HL-60 (cell line): ENCODE measurements at regions not wholly inside any gene's neighbourhood (a gene's known extent, or its start where the extent isn't known, plus 50 kb on each side); places are given as distances from the start of the nearest gene placed in this dataset.

Source experiments
- DNase-seq, 2 experiments: peaks; one replicate each; pipeline ENCODE4 v3.0.0-alpha.2; 2010 to 2020; ENCODE audit warnings: low read depth in 1 of 2, low spot score in 1 of 2
- H3K27ac ChIP-seq: fragments of 250-450 bp; sonication (Bioruptor Pico); replicated peaks from 2 replicates; pipeline ENCODE4 v1.5.1; 2020; ENCODE audit warnings: mild to moderate bottlenecking, moderate library complexity
- H3K27me3 ChIP-seq: fragments of 250-450 bp; sonication (Bioruptor Pico); 2 replicates; pipeline ENCODE4 v1.5.1; 2021; ENCODE audit warnings: mild to moderate bottlenecking, moderate library complexity; ENCODE audit not compliant: insufficient read depth, poor library complexity, severe bottlenecking
- H3K4me3 ChIP-seq: replicated peaks from 2 replicates; pipeline ENCODE4 v1.5.1; 2011; ENCODE audit warnings: mild to moderate bottlenecking, control low read depth, low read length; ENCODE audit not compliant: insufficient read depth
- GABPA ChIP-seq: IDR thresholded peaks from 2 replicates; pipeline ENCODE4 v1.6.1; 2012; ENCODE audit warnings: low read depth
- POLR2AphosphoS5 ChIP-seq: IDR thresholded peaks from 2 replicates; pipeline ENCODE4 v1.6.1; 2012; ENCODE audit warnings: low read depth
- SPI1 ChIP-seq: IDR thresholded peaks from 2 replicates; pipeline ENCODE4 v1.6.1; 2012; ENCODE audit warnings: low read depth, mild to moderate bottlenecking, borderline replicate concordance
- TF ChIP-seq, protein P1 (sequence below): IDR thresholded peaks from one replicate; pipeline ENCODE4 v1.5.1; 2011; ENCODE audit warnings: low read length, control low read depth, inconsistent platforms; ENCODE audit not compliant: insufficient read depth
- TF ChIP-seq, protein P2 (sequence below): IDR thresholded peaks from 2 replicates; pipeline ENCODE4 v1.6.1; 2012; ENCODE audit warnings: low read depth; ENCODE audit not compliant: insufficient replicate concordance

DNA sequence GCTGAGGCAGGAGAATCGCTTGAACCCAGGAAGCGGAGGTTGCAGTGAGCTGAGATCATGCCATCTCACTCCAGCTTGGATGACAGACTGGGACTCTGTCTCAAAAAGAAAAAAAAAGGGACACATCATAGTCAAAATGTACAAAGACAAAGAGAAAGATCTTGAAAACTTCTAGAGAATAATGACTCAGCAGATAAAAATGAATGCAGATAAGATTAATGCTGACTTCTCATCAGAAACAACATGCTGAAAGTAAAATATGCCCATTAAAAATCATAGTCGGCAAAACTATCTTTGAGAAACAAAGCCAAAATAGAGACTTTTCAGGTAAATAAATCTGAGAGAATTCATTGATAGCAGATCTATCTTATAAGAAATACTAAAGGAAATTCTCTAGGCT is 271.1 kb upstream of the GPR149 start:
- TF ChIP-seq, protein P1, sequence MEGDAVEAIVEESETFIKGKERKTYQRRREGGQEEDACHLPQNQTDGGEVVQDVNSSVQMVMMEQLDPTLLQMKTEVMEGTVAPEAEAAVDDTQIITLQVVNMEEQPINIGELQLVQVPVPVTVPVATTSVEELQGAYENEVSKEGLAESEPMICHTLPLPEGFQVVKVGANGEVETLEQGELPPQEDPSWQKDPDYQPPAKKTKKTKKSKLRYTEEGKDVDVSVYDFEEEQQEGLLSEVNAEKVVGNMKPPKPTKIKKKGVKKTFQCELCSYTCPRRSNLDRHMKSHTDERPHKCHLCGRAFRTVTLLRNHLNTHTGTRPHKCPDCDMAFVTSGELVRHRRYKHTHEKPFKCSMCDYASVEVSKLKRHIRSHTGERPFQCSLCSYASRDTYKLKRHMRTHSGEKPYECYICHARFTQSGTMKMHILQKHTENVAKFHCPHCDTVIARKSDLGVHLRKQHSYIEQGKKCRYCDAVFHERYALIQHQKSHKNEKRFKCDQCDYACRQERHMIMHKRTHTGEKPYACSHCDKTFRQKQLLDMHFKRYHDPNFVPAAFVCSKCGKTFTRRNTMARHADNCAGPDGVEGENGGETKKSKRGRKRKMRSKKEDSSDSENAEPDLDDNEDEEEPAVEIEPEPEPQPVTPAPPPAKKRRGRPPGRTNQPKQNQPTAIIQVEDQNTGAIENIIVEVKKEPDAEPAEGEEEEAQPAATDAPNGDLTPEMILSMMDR, result no peak
- TF ChIP-seq, protein P2, sequence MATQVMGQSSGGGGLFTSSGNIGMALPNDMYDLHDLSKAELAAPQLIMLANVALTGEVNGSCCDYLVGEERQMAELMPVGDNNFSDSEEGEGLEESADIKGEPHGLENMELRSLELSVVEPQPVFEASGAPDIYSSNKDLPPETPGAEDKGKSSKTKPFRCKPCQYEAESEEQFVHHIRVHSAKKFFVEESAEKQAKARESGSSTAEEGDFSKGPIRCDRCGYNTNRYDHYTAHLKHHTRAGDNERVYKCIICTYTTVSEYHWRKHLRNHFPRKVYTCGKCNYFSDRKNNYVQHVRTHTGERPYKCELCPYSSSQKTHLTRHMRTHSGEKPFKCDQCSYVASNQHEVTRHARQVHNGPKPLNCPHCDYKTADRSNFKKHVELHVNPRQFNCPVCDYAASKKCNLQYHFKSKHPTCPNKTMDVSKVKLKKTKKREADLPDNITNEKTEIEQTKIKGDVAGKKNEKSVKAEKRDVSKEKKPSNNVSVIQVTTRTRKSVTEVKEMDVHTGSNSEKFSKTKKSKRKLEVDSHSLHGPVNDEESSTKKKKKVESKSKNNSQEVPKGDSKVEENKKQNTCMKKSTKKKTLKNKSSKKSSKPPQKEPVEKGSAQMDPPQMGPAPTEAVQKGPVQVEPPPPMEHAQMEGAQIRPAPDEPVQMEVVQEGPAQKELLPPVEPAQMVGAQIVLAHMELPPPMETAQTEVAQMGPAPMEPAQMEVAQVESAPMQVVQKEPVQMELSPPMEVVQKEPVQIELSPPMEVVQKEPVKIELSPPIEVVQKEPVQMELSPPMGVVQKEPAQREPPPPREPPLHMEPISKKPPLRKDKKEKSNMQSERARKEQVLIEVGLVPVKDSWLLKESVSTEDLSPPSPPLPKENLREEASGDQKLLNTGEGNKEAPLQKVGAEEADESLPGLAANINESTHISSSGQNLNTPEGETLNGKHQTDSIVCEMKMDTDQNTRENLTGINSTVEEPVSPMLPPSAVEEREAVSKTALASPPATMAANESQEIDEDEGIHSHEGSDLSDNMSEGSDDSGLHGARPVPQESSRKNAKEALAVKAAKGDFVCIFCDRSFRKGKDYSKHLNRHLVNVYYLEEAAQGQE, result no peak
- TF ChIP-seq SPI1 (no peak), GABPA (no peak)
- no peak overlapping the region for H3K4me3 ChIP-seq
- H3K27me3 ChIP-seq, result no peaks in the 10 kb centered on the region
- DNase-seq, result no peak
- H3K27ac ChIP-seq, result no peak overlapping the region

DNA sequence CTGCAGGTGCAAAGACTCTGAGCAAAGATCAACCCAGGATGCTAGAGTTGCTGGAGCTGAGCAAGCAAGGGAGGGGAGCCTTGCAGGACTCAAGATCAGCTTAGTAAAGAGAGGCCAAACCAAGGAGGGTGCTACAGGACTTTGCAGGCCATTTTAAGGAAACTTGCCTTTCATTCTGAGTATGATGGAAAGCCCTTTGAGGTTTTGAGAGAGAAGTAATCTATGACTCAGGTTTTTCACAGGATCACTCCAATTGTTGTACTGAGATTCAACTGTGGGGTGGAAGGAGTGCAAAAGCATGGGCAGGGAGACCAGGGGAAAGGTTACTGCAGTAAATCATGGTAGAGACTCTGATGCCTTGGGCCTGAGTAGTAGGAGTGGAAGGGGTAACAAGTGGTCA is 260.4 kb upstream of the GPR149 start:
- no peak overlapping the region for H3K4me3 ChIP-seq
- H3K27me3 ChIP-seq, result no peaks in the 10 kb centered on the region
- no peak for DNase-seq
- H3K27ac ChIP-seq, result no peak overlapping the region
- TF ChIP-seq, protein P2, result no peak
- TF ChIP-seq POLR2AphosphoS5, result no peak
- TF ChIP-seq, protein P1, result no peak
- no peak for TF ChIP-seq SPI1
- TF ChIP-seq GABPA, result no peak

DNA sequence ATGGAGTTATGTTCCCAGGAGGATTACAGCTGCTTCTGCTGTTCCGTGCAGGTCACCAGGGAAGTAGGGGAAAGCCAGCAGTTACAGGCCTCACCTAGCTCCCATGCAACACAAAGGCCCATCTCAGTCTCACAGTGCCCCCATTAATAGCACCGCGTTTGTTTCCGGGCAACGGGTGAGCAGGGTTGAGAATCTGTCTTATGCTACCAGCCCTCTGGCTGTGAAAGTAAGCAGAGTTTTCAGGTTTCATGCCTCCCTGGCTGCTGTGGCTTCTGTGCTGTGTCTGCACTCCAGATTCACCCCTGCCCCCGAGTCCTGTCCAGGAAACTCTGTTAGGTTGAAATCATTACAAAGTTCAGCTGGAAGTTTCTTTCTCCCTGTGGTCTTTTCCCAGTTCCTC is 254.4 kb upstream of the GPR149 start:
- DNase-seq, result no peak
- TF ChIP-seq SPI1 (no peak), GABPA (no peak), POLR2AphosphoS5 (no peak)
- TF ChIP-seq, protein P2, result no peak
- TF ChIP-seq, protein P1, result no peak
- H3K4me3 ChIP-seq, result no peak overlapping the region
- H3K27me3 ChIP-seq, result no peaks in the 10 kb centered on the region
- H3K27ac ChIP-seq, result no peak overlapping the region
